ENCODE measurements at regions not wholly inside any gene's neighbourhood (a gene's known extent, or its start where the extent isn't known, plus 50 kb on each side); places are given as distances from the start of the nearest gene placed in this dataset.

DNA sequence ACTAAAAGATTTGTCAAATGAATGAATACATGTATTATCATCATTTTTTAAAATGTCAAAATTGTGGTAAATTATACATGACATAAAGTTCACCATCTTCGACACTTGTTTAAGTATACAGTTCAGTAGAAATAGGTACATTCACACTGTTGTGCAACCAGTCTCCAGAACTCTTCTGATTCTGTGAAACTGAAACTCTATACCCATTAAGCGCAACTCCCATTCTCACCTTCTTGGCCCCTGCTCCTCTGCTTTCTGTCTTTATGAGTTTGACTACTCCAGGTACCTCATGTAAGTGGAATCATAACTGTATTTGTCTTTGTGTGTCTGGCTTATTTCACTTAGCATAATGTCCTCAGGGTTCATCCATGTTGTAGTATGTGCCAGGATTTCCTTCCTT is 50.1 kb upstream of the KBTBD8 start:
- Histone ChIP-seq H3K9ac (no peak overlapping the region), H3K36me3 (no peaks in the 10 kb centered on the region), H3K4me2 (no peak overlapping the region), H3K4me1 (no peaks in the 10 kb centered on the region), H3K27me3 (no peaks in the 10 kb centered on the region), H3K27ac (no peak overlapping the region), H3K4me3 (no peak overlapping the region), H3K9me3 (no peaks in the 10 kb centered on the region), H4K20me1 (no peaks in the 10 kb centered on the region)
- no peak for TF ChIP-seq Cebpa-rat (IDR thresholded peaks at IDR 0.05)
